ENCODE measurements at regions not wholly inside any gene's neighbourhood (a gene's known extent, or its start where the extent isn't known, plus 50 kb on each side); places are given as distances from the start of the nearest gene placed in this dataset.

GRCh38 chr5:138654281-138654867, 79.2 kb upstream of the HSPA9 start:
- no peak for TF ChIP-seq CTCF (IDR thresholded peaks at IDR 0.05)
- TF ChIP-seq POLR2A (IDR thresholded peaks at IDR 0.05), result no peak
